SK-N-SH (cell line): ENCODE measurements at regions not wholly inside any gene's neighbourhood (a gene's known extent, or its start where the extent isn't known, plus 50 kb on each side); places are given as distances from the start of the nearest gene placed in this dataset.

Experiments used
- CTCF ChIA-PET: fragments of 300-600, 350-600 bp; formaldehyde crosslinking; extraction: SDS; loops from one replicate; lab custom pipeline; 2021; lab: Yijun Ruan, JAX
- POLR2A ChIA-PET: fragments of 350-600 bp; sonication (Branson Sonifier 250); formaldehyde crosslinking; extraction: SDS; loops from one replicate; lab custom pipeline; 2020; ENCODE audit warnings: antibody characterized with exemption, inconsistent platforms; lab: Yijun Ruan, JAX
- DNase-seq: peaks from one replicate; pipeline ENCODE4 v3.0.0; 2012
- H2AFZ ChIP-seq: fragments of 200-600 bp; sonication (generic); 2 replicates; pipeline ENCODE4 v1.8.1; 2016; ENCODE audit warnings: antibody characterized with exemption, mild to moderate bottlenecking, low read depth
- H3F3A ChIP-seq: fragments of 200-600 bp; sonication (generic); replicated peaks from 2 replicates; pipeline ENCODE3; 2016; ENCODE audit warnings: antibody characterized with exemption, mild to moderate bottlenecking; ENCODE audit not compliant: insufficient read depth
- H3K27ac ChIP-seq, 2 experiments: fragments of 200-500 bp in 1 of 2; fragments of 200-600 bp in 1 of 2; sonication (Bioruptor generic) in 1 of 2; sonication (generic), shearing (Covaris generic) in 1 of 2; 2 replicates each; pipeline versions ENCODE4 v1.5.1 to v1.6.1; 2014 to 2016; ENCODE audit warnings: low read depth in 2 of 2, inconsistent platforms in 1 of 2, low read length in 1 of 2, mild to moderate bottlenecking in 1 of 2, mixed read lengths in 1 of 2
- H3K27me3 ChIP-seq: fragments of 200-600 bp; sonication (generic), shearing (Covaris generic); 2 replicates; pipeline ENCODE4 v1.6.1; 2016; ENCODE audit warnings: mixed run types; ENCODE audit not compliant: insufficient read depth
- H3K36me3 ChIP-seq, 2 experiments: fragments of 200-500 bp in 1 of 2; fragments of 200-600 bp in 1 of 2; sonication (Bioruptor generic) in 1 of 2; sonication (generic) in 1 of 2; replicated peaks in 1 of 2; 2 replicates each; pipeline versions ENCODE3 to v1.5.1; 2014 to 2016; ENCODE audit warnings: low read length in 1 of 2, mild to moderate bottlenecking in 1 of 2; ENCODE audit not compliant: insufficient read depth in 2 of 2, control insufficient read depth in 1 of 2
- H3K4me1 ChIP-seq, 2 experiments: fragments of 200-500 bp in 1 of 2; fragments of 200-600 bp in 1 of 2; sonication (Bioruptor generic) in 1 of 2; sonication (generic), shearing (Covaris generic) in 1 of 2; 2 replicates each; pipeline versions ENCODE4 v1.5.1 to v1.6.1; 2014 to 2016; ENCODE audit warnings: low read depth in 1 of 2, low read length in 1 of 2, mixed run types in 1 of 2; ENCODE audit not compliant: insufficient read depth in 2 of 2, control insufficient read depth in 1 of 2
- H3K4me2 ChIP-seq: fragments of 200-600 bp; sonication (generic), shearing (Covaris generic); 2 replicates; pipeline ENCODE4 v1.6.1; 2017; ENCODE audit warnings: mixed run types
- H3K4me3 ChIP-seq, 2 experiments: fragments of 200-500 bp in 1 of 2; fragments of 200-600 bp in 1 of 2; sonication (Bioruptor generic) in 1 of 2; sonication (generic), shearing (Covaris generic) in 1 of 2; 2 replicates each; pipeline versions ENCODE4 v1.5.1 to v1.8.1; 2014 to 2016; ENCODE audit warnings: low read depth in 2 of 2, inconsistent platforms in 1 of 2, low read length in 1 of 2, mild to moderate bottlenecking in 1 of 2, mixed read lengths in 1 of 2, moderate library complexity in 1 of 2
- H3K79me2 ChIP-seq: fragments of 200-600 bp; sonication (generic); 2 replicates; pipeline ENCODE4 v1.8.1; 2017; ENCODE audit warnings: mild to moderate bottlenecking; ENCODE audit not compliant: insufficient read depth
- H3K9ac ChIP-seq: fragments of 200-600 bp; sonication (generic); 2 replicates; pipeline ENCODE4 v1.6.1; 2017; ENCODE audit warnings: mixed run types
- H3K9me2 ChIP-seq: fragments of 200-600 bp; sonication (generic); 2 replicates; pipeline ENCODE4 v1.6.1; 2017; ENCODE audit warnings: mixed run types
- H3K9me3 ChIP-seq: fragments of 200-600 bp; sonication (generic); 2 replicates; pipeline ENCODE4 v1.6.1; 2017; ENCODE audit warnings: mixed run types, mild to moderate bottlenecking, moderate library complexity
- H4K20me1 ChIP-seq: fragments of 200-600 bp; sonication (generic); 2 replicates; pipeline ENCODE4 v1.6.1; 2017; ENCODE audit warnings: mild to moderate bottlenecking, mixed run types; ENCODE audit not compliant: insufficient read depth
- CTCF ChIP-seq: fragments of 200-600 bp; sonication (generic); IDR thresholded peaks from 2 replicates; pipeline ENCODE4 v1.6.1; 2017; ENCODE audit warnings: antibody characterized with exemption, mild to moderate bottlenecking, moderate library complexity
- FOSL2 ChIP-seq: IDR thresholded peaks from 2 replicates; pipeline ENCODE4 v1.4.0; 2012; ENCODE audit warnings: low read depth, mild to moderate bottlenecking, moderate library complexity, borderline replicate concordance
- GABPA ChIP-seq: IDR thresholded peaks from 2 replicates; pipeline ENCODE4 v1.4.0; 2012; ENCODE audit warnings: low read depth, mild to moderate bottlenecking
- JUND ChIP-seq: IDR thresholded peaks from 2 replicates; pipeline ENCODE4 v1.4.0; 2012
- MAX ChIP-seq: IDR thresholded peaks from 2 replicates; pipeline ENCODE4 v1.4.0; 2012; ENCODE audit warnings: low read depth
- NRF1 ChIP-seq: IDR thresholded peaks from 2 replicates; pipeline ENCODE4 v1.6.1; 2012; ENCODE audit warnings: low read depth, mild to moderate bottlenecking, low read length
- RAD21 ChIP-seq: IDR thresholded peaks from 2 replicates; pipeline ENCODE4 v1.6.1; 2012; ENCODE audit warnings: mild to moderate bottlenecking, low read length
- RCOR1 ChIP-seq: fragments of 150-350 bp; IDR thresholded peaks from 2 replicates; pipeline ENCODE4 v1.6.1; 2017; ENCODE audit warnings: antibody characterized with exemption, low read length
- REST ChIP-seq: IDR thresholded peaks from 2 replicates; pipeline ENCODE4 v1.6.1; 2012; ENCODE audit warnings: mild to moderate bottlenecking, low read depth, low read length, moderate library complexity
- TAF1 ChIP-seq: IDR thresholded peaks from 2 replicates; pipeline ENCODE4 v1.6.1; 2012; ENCODE audit warnings: low read depth, mild to moderate bottlenecking, low read length, moderate library complexity, borderline replicate concordance
- TCF12 ChIP-seq: IDR thresholded peaks from 2 replicates; pipeline ENCODE4 v1.4.0; 2012
- TEAD4 ChIP-seq: IDR thresholded peaks from 2 replicates; pipeline ENCODE4 v1.4.0; 2012; ENCODE audit warnings: mild to moderate bottlenecking, borderline replicate concordance; ENCODE audit not compliant: insufficient read depth
- USF1 ChIP-seq: IDR thresholded peaks from 2 replicates; pipeline ENCODE4 v1.4.0; 2012; ENCODE audit warnings: low read depth, borderline replicate concordance
- USF2 ChIP-seq: fragments of 150-350 bp; IDR thresholded peaks from 2 replicates; pipeline ENCODE4 v1.6.1; 2017; ENCODE audit warnings: antibody characterized with exemption, low read length, low read depth, borderline replicate concordance
- YY1 ChIP-seq: IDR thresholded peaks from 2 replicates; pipeline ENCODE4 v1.4.0; 2012; ENCODE audit warnings: low read depth, mild to moderate bottlenecking
- WGBS: methylation state at CpG from one replicate; pipeline ENCODE4 v1.1.6; 2017; ENCODE audit warnings: low lambda C conversion rate; 5-methylcytosine and 5-hydroxymethylcytosine counted together

- Histone ChIP-seq H3K27ac (no peak overlapping the region), H3F3A (no peaks in the 10 kb centered on the region), H3K9ac (no peak overlapping the region), H3K4me1 (no peaks in the 10 kb centered on the region; a peak in 1 of 4 replicates), H3K4me3 (no peak overlapping the region), H4K20me1 (no peaks in the 10 kb centered on the region), H3K27me3 (no peaks in the 10 kb centered on the region), H3K79me2 (no peaks in the 10 kb centered on the region), H3K36me3 (peaks cover 0 to 2% of the 10 kb centered on the region in 2 experiments)
- no peak for DNase-seq
- TF ChIP-seq FOSL2 (no peak), MAX (no peak), RCOR1 (no peak), CTCF (no peak), NRF1 (no peak), JUND (no peak), REST (no peak), TAF1 (no peak)
- TF ChIP-seq, all 33 proteins: peak for 0
- H3K9me3 ChIP-seq = no peaks in the 10 kb centered on the region
- 100% methylated on average over 2 of the region's 2 CpGs for WGBS
- ChIA-PET POLR2A (no interaction called here), CTCF (no interaction called here)
- H3K9me2 ChIP-seq = no peaks in the 10 kb centered on the region
- no peak overlapping the region for H2AFZ ChIP-seq
- no peak overlapping the region for H3K4me2 ChIP-seq
Observed at GRCh38 chr1:183723571-183723970, 70.5 kb upstream of the APOBEC4 start.

GRCh38 chr1:183721041-183721440 is 67.9 kb upstream of the APOBEC4 start:
- Histone ChIP-seq H3F3A (no peaks in the 10 kb centered on the region), H3K36me3 (no peaks in the 10 kb centered on the region), H3K4me2 (no peak overlapping the region), H3K27me3 (no peaks in the 10 kb centered on the region), H3K9me3 (no peaks in the 10 kb centered on the region), H3K9me2 (no peaks in the 10 kb centered on the region), H3K79me2 (no peaks in the 10 kb centered on the region), H4K20me1 (no peaks in the 10 kb centered on the region), H3K27ac (no peak overlapping the region), H3K4me1 (no peaks in the 10 kb centered on the region; a peak in 1 of 4 replicates), H3K4me3 (no peak overlapping the region), H2AFZ (no peak overlapping the region), H3K9ac (no peak overlapping the region)
- DNase-seq = no peak
- WGBS = 85% methylated on average over 1 of the region's 1 CpG
- POLR2A ChIA-PET = no interaction called here
- CTCF ChIA-PET = interaction anchor here (1.3 kb wide), 1 partner anchor 9 kb away, joined by 6 read pairs; no protein-coding TSS in a partner anchor
- TF ChIP-seq TCF12 (no peak), GABPA (no peak), YY1 (no peak), RCOR1 (no peak), REST (no peak), USF1 (no peak), USF2 (no peak), TEAD4 (no peak), RAD21 (no peak)
